ENCODE measurements at regions not wholly inside any gene's neighbourhood (a gene's known extent, or its start where the extent isn't known, plus 50 kb on each side); places are given as distances from the start of the nearest gene placed in this dataset.

- TF ChIP-seq POLR2A (IDR thresholded peaks at IDR 0.05): no peak
- TF ChIP-seq, protein P1, sequence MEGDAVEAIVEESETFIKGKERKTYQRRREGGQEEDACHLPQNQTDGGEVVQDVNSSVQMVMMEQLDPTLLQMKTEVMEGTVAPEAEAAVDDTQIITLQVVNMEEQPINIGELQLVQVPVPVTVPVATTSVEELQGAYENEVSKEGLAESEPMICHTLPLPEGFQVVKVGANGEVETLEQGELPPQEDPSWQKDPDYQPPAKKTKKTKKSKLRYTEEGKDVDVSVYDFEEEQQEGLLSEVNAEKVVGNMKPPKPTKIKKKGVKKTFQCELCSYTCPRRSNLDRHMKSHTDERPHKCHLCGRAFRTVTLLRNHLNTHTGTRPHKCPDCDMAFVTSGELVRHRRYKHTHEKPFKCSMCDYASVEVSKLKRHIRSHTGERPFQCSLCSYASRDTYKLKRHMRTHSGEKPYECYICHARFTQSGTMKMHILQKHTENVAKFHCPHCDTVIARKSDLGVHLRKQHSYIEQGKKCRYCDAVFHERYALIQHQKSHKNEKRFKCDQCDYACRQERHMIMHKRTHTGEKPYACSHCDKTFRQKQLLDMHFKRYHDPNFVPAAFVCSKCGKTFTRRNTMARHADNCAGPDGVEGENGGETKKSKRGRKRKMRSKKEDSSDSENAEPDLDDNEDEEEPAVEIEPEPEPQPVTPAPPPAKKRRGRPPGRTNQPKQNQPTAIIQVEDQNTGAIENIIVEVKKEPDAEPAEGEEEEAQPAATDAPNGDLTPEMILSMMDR (IDR thresholded peaks at IDR 0.05): no peak
- Histone ChIP-seq H3K4me3 (no peak overlapping the region), H3K9me3 (replicated peaks in 1 of 3) (no peaks in the 10 kb centered on the region), H3K27ac (no peak overlapping the region), H3K4me1 (replicated peaks in 1 of 2) (no peaks in the 10 kb centered on the region), H3K36me3 (replicated peaks in 1 of 2) (no peaks in the 10 kb centered on the region), H3K27me3 (no peaks in the 10 kb centered on the region)
- intact Hi-C loops (cut with DNase I): no loop called here
- DNase-seq: no peak
- 71 to 79% (median 75%) methylated on average over 4 of the region's 4 CpGs for WGBS, 4 donors
These were observed 991.9 kb downstream of the NLGN4X start for GRCh38 chrX:5236749-5237148.

DNA sequence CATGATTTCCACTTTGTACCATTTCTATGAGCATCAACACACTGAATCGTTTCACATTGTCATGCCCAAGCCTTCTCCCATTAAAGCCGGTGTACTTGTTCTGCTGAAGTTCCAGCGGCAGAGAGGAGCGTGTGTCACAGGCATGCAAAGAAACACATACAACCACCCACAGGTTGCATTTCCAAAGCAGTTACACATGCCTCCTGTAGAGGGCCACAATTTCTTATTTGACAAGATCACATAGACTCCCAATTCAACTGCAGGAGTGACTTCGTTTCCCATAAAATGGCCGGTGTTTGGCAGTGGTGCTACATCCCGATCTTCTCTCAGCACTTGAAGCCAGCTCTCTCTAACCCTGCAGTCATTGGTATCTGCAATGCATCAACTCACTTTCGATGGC, 992.6 kb downstream of the NLGN4X start:
- TF ChIP-seq, protein P1 (IDR thresholded peaks at IDR 0.05): no peak
- no peak for TF ChIP-seq POLR2A (IDR thresholded peaks at IDR 0.05)
- no peaks in the 10 kb centered on the region for H3K4me1 ChIP-seq (replicated peaks in 1 of 2)
- H3K27ac ChIP-seq: no peak overlapping the region
- no peaks in the 10 kb centered on the region for H3K27me3 ChIP-seq
- intact Hi-C loops (cut with DNase I): no loop called here
- no peaks in the 10 kb centered on the region for H3K9me3 ChIP-seq (replicated peaks in 1 of 3)
- WGBS, 4 donors: 63 to 85% (median 68%) methylated on average over 8 of the region's 8 CpGs
- no peak overlapping the region for H3K4me3 ChIP-seq
- DNase-seq: no peak
- no peaks in the 10 kb centered on the region for H3K36me3 ChIP-seq (replicated peaks in 1 of 2)

- H3K36me3 ChIP-seq (replicated peaks in 1 of 2): no peaks in the 10 kb centered on the region
- intact Hi-C loops (cut with DNase I): no loop called here
- no peak overlapping the region for H3K27ac ChIP-seq
- no peak overlapping the region for H3K4me3 ChIP-seq
- no peak for DNase-seq
- TF ChIP-seq POLR2A (IDR thresholded peaks at IDR 0.05): no peak
- TF ChIP-seq, protein P1 (IDR thresholded peaks at IDR 0.05): no peak
- H3K4me1 ChIP-seq (replicated peaks in 1 of 2): no peaks in the 10 kb centered on the region
- 68 to 93% (median 90%) methylated on average over 3 of the region's 3 CpGs for WGBS, 4 donors
- H3K27me3 ChIP-seq: no peaks in the 10 kb centered on the region
- no peaks in the 10 kb centered on the region for H3K9me3 ChIP-seq (replicated peaks in 1 of 3)
These were observed 994.8 kb downstream of the NLGN4X start for GRCh38 chrX:5233830-5234229.

DNA sequence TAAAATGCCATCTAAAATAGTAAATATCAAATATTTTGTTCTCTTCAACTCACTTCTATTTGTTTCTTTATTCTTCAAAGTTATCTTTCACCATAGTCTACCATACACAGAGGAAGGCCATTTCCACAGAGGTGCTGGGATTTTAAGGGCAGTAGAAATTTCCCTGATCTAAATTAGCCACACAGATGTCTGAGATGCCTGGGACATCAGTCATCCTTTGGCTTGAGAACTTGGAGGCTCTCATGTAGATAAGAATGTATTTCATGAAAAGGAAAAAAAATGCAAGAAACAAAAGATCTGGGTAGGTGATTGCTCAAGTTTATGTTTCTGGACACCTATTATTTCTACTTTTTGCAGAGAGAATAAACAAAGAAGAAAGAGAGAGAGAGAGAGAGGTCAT, 1008.2 kb downstream of the NLGN4X start:
- Histone ChIP-seq H3K4me1 (replicated peaks in 1 of 2) (no peaks in the 10 kb centered on the region), H3K9me3 (replicated peaks in 1 of 3) (no peaks in the 10 kb centered on the region), H3K27ac (no peak overlapping the region), H3K4me3 (no peak overlapping the region), H3K36me3 (replicated peaks in 1 of 2) (no peaks in the 10 kb centered on the region), H3K27me3 (no peaks in the 10 kb centered on the region)
- no peak for TF ChIP-seq POLR2A (IDR thresholded peaks at IDR 0.05)
- TF ChIP-seq, protein P1 (IDR thresholded peaks at IDR 0.05): no peak
- DNase-seq: no peak
- intact Hi-C loops (cut with DNase I): no loop called here
